CD4-positive, alpha-beta T cell (primary cell): ENCODE measurements at regions not wholly inside any gene's neighbourhood (a gene's known extent, or its start where the extent isn't known, plus 50 kb on each side); places are given as distances from the start of the nearest gene placed in this dataset.

Source experiments
- ATAC-seq: fragments of 200-7000 bp; cut with Tn5 transposase; one replicate; pipeline ENCODE4 v1.10.0; 2022; ENCODE audit warnings: mild to moderate bottlenecking; ENCODE audit not compliant: poor library complexity
- CTCF ChIA-PET: fragments of 350-600 bp; sonication (Branson Sonifier 250); formaldehyde crosslinking; loops from one replicate; lab custom pipeline; 2021; ENCODE audit warnings: antibody characterized with exemption, inconsistent platforms; lab: Charles Lee
- POLR2A ChIA-PET: fragments of 350-600 bp; sonication (Branson Sonifier 250); formaldehyde crosslinking; loops from one replicate; lab custom pipeline; 2021; ENCODE audit warnings: antibody characterized with exemption, inconsistent platforms; lab: Charles Lee
- DNase-seq, 14 experiments: peaks; one replicate each; pipeline ENCODE4 v3.0.0-alpha.2; 2013 to 2020; ENCODE audit warnings: mixed read lengths in 2 of 14
- H3K27ac ChIP-seq, 2 donors: one replicate each; pipeline versions ENCODE4 v1.5.1 to v1.7.0; 2013; ENCODE audit warnings: low read length in 2 of 2, low read depth in 1 of 2, mild to moderate bottlenecking in 1 of 2
- H3K27me3 ChIP-seq, 2 experiments: 1 replicate in 1 of 2; 2 replicates in 1 of 2; pipeline versions ENCODE4 v1.6.1 to v1.7.0; 2013; ENCODE audit warnings: low read length in 2 of 2, control low read depth in 1 of 2, mild to moderate bottlenecking in 1 of 2, moderate library complexity in 1 of 2; ENCODE audit not compliant: insufficient read depth in 2 of 2, control insufficient read depth in 1 of 2
- H3K36me3 ChIP-seq: one replicate; pipeline ENCODE4 v1.6.1; 2013; ENCODE audit warnings: low read length, control low read depth; ENCODE audit not compliant: insufficient read depth
- H3K4me1 ChIP-seq: one replicate; pipeline ENCODE4 v1.6.1; 2013; ENCODE audit warnings: low read length, control low read depth; ENCODE audit not compliant: insufficient read depth
- H3K4me3 ChIP-seq: one replicate; pipeline ENCODE4 v1.5.1; 2013; ENCODE audit warnings: mild to moderate bottlenecking, low read length, moderate library complexity
- H3K9me3 ChIP-seq, 2 experiments: 1 replicate in 1 of 2; 2 replicates in 1 of 2; pipeline versions ENCODE4 v1.6.1 to v1.7.0; 2013; ENCODE audit warnings: low read length in 2 of 2, mild to moderate bottlenecking in 2 of 2, control low read depth in 1 of 2, moderate library complexity in 1 of 2; ENCODE audit not compliant: control insufficient read depth in 1 of 2, insufficient read depth in 1 of 2
- H3K27ac Mint-ChIP-seq: one replicate; pipeline ENCODE4 v1.8.0; 2020; ENCODE audit warnings: mixed read lengths
- H3K27me3 Mint-ChIP-seq: one replicate; pipeline ENCODE4 v1.8.0; 2021; ENCODE audit warnings: mixed read lengths
- H3K36me3 Mint-ChIP-seq: one replicate; pipeline ENCODE4 v1.8.0; 2021; ENCODE audit warnings: low read depth, mixed read lengths
- H3K4me1 Mint-ChIP-seq: one replicate; pipeline ENCODE4 v1.8.0; 2021; ENCODE audit warnings: low read depth, mixed read lengths
- H3K4me3 Mint-ChIP-seq: one replicate; pipeline ENCODE4 v1.8.0; 2020; ENCODE audit warnings: mild to moderate bottlenecking, mixed read lengths
- H3K9me3 Mint-ChIP-seq: one replicate; pipeline ENCODE4 v1.8.0; 2020; ENCODE audit warnings: mixed read lengths
- intact Hi-C, 2 experiments: fragments of 100-400 bp; cut with DNase I in 1 of 2; cut with micrococcal nuclease in 1 of 2; formaldehyde crosslinking; loops; one replicate each; pipeline versions ENCODE4 v1.15.1 to v1.9.0; 2023 to 2025; cut with DNase I, micrococcal nuclease
- TF ChIP-seq, protein P1 (sequence below): fragments of 200-600 bp; IDR thresholded peaks from one replicate; pipeline ENCODE4 v1.8.0; 2022; ENCODE audit warnings: antibody characterized with exemption, mild to moderate bottlenecking

DNA sequence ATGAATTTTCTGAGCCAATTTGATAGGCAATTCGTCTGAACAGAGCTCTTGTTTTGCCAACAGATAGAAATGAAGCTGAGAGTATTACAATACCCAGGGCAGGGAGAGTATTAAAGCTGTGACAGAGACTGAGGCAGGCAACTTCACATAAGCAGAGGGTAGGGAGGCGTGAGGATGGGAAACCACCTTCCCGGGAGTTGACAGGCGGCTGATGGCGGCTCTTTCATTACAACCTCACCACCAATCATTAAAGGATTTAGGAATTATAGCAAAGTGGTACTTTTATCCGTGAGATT, 73.3 kb downstream of the CD83 start:
- no peaks in the 10 kb centered on the region for H3K9me3 ChIP-seq
- H3K4me3 ChIP-seq: no peak overlapping the region
- H3K4me1 ChIP-seq: no peaks in the 10 kb centered on the region
- CTCF ChIA-PET: interaction anchor here (0.6 kb wide), 1 partner anchor 496 kb away, joined by 4 read pairs; no protein-coding TSS in a partner anchor
- no peak for ATAC-seq
- Mint-ChIP-seq H3K27me3 (peaks cover 6% of the 10 kb centered on the region), H3K4me3 (no peak overlapping the region), H3K36me3 (no peaks in the 10 kb centered on the region), H3K4me1 (no peaks in the 10 kb centered on the region), H3K27ac (no peak overlapping the region), H3K9me3 (no peaks in the 10 kb centered on the region)
- TF ChIP-seq, protein P1, sequence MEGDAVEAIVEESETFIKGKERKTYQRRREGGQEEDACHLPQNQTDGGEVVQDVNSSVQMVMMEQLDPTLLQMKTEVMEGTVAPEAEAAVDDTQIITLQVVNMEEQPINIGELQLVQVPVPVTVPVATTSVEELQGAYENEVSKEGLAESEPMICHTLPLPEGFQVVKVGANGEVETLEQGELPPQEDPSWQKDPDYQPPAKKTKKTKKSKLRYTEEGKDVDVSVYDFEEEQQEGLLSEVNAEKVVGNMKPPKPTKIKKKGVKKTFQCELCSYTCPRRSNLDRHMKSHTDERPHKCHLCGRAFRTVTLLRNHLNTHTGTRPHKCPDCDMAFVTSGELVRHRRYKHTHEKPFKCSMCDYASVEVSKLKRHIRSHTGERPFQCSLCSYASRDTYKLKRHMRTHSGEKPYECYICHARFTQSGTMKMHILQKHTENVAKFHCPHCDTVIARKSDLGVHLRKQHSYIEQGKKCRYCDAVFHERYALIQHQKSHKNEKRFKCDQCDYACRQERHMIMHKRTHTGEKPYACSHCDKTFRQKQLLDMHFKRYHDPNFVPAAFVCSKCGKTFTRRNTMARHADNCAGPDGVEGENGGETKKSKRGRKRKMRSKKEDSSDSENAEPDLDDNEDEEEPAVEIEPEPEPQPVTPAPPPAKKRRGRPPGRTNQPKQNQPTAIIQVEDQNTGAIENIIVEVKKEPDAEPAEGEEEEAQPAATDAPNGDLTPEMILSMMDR: no peak
- POLR2A ChIA-PET: no interaction called here
- H3K27ac ChIP-seq: no peak overlapping the region
- no peaks in the 10 kb centered on the region for H3K27me3 ChIP-seq
- H3K36me3 ChIP-seq: no peaks in the 10 kb centered on the region
- DNase-seq: no peak
- intact Hi-C loops: no loop called here

DNA sequence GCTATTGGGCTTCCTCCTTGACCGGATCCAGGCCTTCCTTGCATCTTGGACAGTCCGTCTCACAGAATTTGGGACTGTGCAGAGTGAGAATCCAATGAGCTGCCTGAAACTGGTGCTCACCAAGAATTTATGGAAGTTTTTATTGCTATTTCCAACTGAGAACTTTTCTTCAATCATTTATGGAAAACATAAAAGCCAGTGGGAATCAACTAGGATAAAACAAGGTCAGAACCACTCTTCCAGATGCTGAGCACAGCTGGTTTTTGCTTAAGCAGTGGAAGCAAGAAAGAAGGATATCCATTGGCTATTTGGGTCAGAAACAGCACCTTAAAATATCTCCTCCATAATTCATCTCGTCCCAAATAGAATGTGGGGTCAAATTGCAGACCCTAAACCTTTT, 74.2 kb downstream of the CD83 start:
- no peaks in the 10 kb centered on the region for H3K9me3 Mint-ChIP-seq
- no peak overlapping the region for H3K27ac Mint-ChIP-seq
- no peaks in the 10 kb centered on the region for H3K27me3 ChIP-seq
- H3K9me3 ChIP-seq: no peaks in the 10 kb centered on the region
- no peak overlapping the region for H3K4me3 Mint-ChIP-seq
- POLR2A ChIA-PET: no interaction called here
- CTCF ChIA-PET: no interaction called here
- intact Hi-C loops: no loop called here
- H3K4me3 ChIP-seq: no peak overlapping the region
- H3K4me1 Mint-ChIP-seq: no peaks in the 10 kb centered on the region
- H3K36me3 Mint-ChIP-seq: no peaks in the 10 kb centered on the region
- H3K4me1 ChIP-seq: no peaks in the 10 kb centered on the region
- H3K36me3 ChIP-seq: no peaks in the 10 kb centered on the region
- TF ChIP-seq, protein P1: no peak
- DNase-seq (no peak), ATAC-seq (no peak)
- H3K27ac ChIP-seq: no peak overlapping the region
- peaks cover 6% of the 10 kb centered on the region for H3K27me3 Mint-ChIP-seq

DNA sequence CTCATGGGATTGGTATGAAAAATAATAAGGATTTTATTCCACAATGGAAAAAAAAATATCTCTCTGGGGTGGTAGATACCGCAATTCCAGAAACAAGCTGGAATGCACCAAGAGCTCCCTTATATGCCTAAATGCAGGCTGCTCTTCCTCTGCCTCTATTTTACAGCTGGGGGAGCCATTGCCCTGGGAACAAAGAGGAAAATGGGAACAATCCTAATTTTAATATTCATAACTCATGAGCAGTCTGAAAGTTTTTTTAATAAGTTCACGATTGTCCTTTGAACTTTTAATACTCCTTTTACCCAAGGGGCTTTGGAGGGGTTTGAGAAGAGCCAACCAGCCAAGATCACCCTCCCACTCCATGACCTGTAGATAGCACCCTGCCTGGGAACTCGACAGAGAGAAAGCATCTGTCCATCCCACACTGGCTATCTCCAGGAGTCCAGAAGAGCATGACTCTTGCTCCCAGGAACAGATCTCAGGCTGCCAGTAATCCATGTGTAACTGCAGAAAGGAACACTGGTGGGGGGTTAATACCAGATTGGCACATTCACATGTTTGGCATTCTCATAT, 74.7 kb downstream of the CD83 start:
- no peak overlapping the region for H3K4me3 ChIP-seq
- no peak overlapping the region for H3K4me3 Mint-ChIP-seq
- no peak overlapping the region for H3K27ac Mint-ChIP-seq
- DNase-seq (no peak), ATAC-seq (no peak)
- H3K36me3 Mint-ChIP-seq: no peaks in the 10 kb centered on the region
- POLR2A ChIA-PET: no interaction called here
- no peaks in the 10 kb centered on the region for H3K27me3 ChIP-seq
- intact Hi-C loops: no loop called here
- no peaks in the 10 kb centered on the region for H3K4me1 ChIP-seq
- peaks cover 6% of the 10 kb centered on the region for H3K27me3 Mint-ChIP-seq
- no peaks in the 10 kb centered on the region for H3K9me3 Mint-ChIP-seq
- TF ChIP-seq, protein P1: no peak
- no peak overlapping the region for H3K27ac ChIP-seq
- no peaks in the 10 kb centered on the region for H3K9me3 ChIP-seq
- no peaks in the 10 kb centered on the region for H3K4me1 Mint-ChIP-seq
- no peaks in the 10 kb centered on the region for H3K36me3 ChIP-seq
- CTCF ChIA-PET: no interaction called here
